ENCODE measurements at regions not wholly inside any gene's neighbourhood (a gene's known extent, or its start where the extent isn't known, plus 50 kb on each side); places are given as distances from the start of the nearest gene placed in this dataset.

GRCh38 chr11:116326146-116326545 is 446.6 kb downstream of the BUD13 start (continued):
- TF ChIP-seq CREB1 (CRISPR knock-in tag; IDR thresholded peaks at IDR 0.05; ENCODE audit: low read depth) (no peak), ETS1 (IDR thresholded peaks at IDR 0.05) (no peak)

GRCh38 chr11:116325247-116325646 is 447.5 kb downstream of the BUD13 start:
- H3K27ac ChIP-seq (ENCODE audit: low read depth), result no peak overlapping the region
- DNase-seq (ENCODE audit: low spot score) (no peak), ATAC-seq (no peak)
- Mint-ChIP-seq H3K27me3 (ENCODE audit: insufficient read depth, low read depth, poor library complexity) (peaks cover 2% of the 10 kb centered on the region), H3K9me3 (peaks cover 17% of the 10 kb centered on the region), H3K4me1 (no peaks in the 10 kb centered on the region), H3K4me3 (no peak overlapping the region), H3K36me3 (ENCODE audit: low read depth) (peaks cover 8% of the 10 kb centered on the region; the same call in 2 of the 3 replicates), H3K27ac (no peak overlapping the region)
- no peaks in the 10 kb centered on the region for H3F3A ChIP-seq (replicated peaks; ENCODE audit: low read depth)
- no peak overlapping the region for H3K4me3 ChIP-seq
- no peak overlapping the region for H3K4me2 ChIP-seq
- H3K27me3 ChIP-seq (ENCODE audit: insufficient read depth), result no peaks in the 10 kb centered on the region
- H3K4me1 ChIP-seq (ENCODE audit: insufficient read depth), result no peaks in the 10 kb centered on the region
- peaks cover 8% of the 10 kb centered on the region; the same call in 1 of the 2 replicates for H3K36me3 ChIP-seq (ENCODE audit: insufficient read depth)
- H4K20me1 ChIP-seq (replicated peaks; ENCODE audit: insufficient read depth), result no peaks in the 10 kb centered on the region
- H3K9me2 ChIP-seq (ENCODE audit: insufficient read depth), result peaks cover 6% of the 10 kb centered on the region; the same call in 1 of the 2 replicates
- no peaks in the 10 kb centered on the region for H3K79me2 ChIP-seq (replicated peaks; ENCODE audit: insufficient read depth)
- H2AFZ ChIP-seq, result no peak overlapping the region
- TF ChIP-seq JUNB (IDR thresholded peaks at IDR 0.05; ENCODE audit: unreplicated experiment) (no peak), CREB1 (CRISPR knock-in tag; IDR thresholded peaks at IDR 0.05; ENCODE audit: low read depth) (no peak), REST (IDR thresholded peaks at IDR 0.05; ENCODE audit: unreplicated experiment) (no peak), POLR2AphosphoS5 (IDR thresholded peaks at IDR 0.05; ENCODE audit: low read depth) (no peak), STAT1 (IDR thresholded peaks at IDR 0.05; ENCODE audit: unreplicated experiment) (no peak), EZH2 (IDR thresholded peaks at IDR 0.05; ENCODE audit: low read depth, unreplicated experiment) (no peak), CTCF (conservative IDR thresholded peaks at IDR 0.05; ENCODE audit: low read depth in 2 of 2) (no peak), ZNF331 (CRISPR knock-in tag; IDR thresholded peaks at IDR 0.05; ENCODE audit: low read depth) (no peak), ZNF462 (CRISPR knock-in tag; IDR thresholded peaks at IDR 0.05) (no peak), EZH2phosphoT487 (IDR thresholded peaks at IDR 0.05; ENCODE audit: unreplicated experiment) (no peak), ETS1 (IDR thresholded peaks at IDR 0.05) (no peak), NANOG (IDR thresholded peaks at IDR 0.05; ENCODE audit: borderline replicate concordance) (no peak)
